ENCODE measurements at regions not wholly inside any gene's neighbourhood (a gene's known extent, or its start where the extent isn't known, plus 50 kb on each side); places are given as distances from the start of the nearest gene placed in this dataset.
A peak's percentile ranks its signal among the peaks of the same experiment; 100 is the strongest.

GRCh38 chr3:170657312-170657711, 71.4 kb upstream of the SLC7A14 start (continued):
- TF ChIP-seq NFYB (IDR thresholded peaks at IDR 0.05; ENCODE audit: extremely low read depth, insufficient read length) (no peak), SRSF3 (IDR thresholded peaks at IDR 0.05; ENCODE audit: insufficient read depth, low read length) (no peak), ZKSCAN1 (IDR thresholded peaks at IDR 0.05; ENCODE audit: low read depth, low read length) (no peak), KAT8 (IDR thresholded peaks at IDR 0.05; ENCODE audit: low read depth) (no peak), CHD4 (IDR thresholded peaks at IDR 0.05; ENCODE audit: insufficient read depth, insufficient replicate concordance, low read depth, low read length, poor library complexity, severe bottlenecking) (no peak), SP2 (IDR thresholded peaks at IDR 0.05; ENCODE audit: extremely low read depth, low read depth, low read length, poor library complexity, severe bottlenecking) (no peak)

GRCh38 chr3:170656284-170656683, 70.4 kb upstream of the SLC7A14 start:
- in situ Hi-C loops (cut with MboI), result no loop called here
- TF ChIP-seq CAMTA2 (CRISPR knock-in tag; conservative IDR thresholded peaks at IDR 0.05) (no peak), ZBTB34 (CRISPR knock-in tag; IDR thresholded peaks at IDR 0.05) (no peak), ETS2 (tag; IDR thresholded peaks at IDR 0.05; ENCODE audit: borderline replicate concordance, poor library complexity, severe bottlenecking) (no peak), TCF3 (CRISPR knock-in tag; IDR thresholded peaks at IDR 0.05) (0 out of 2 replicates have a peak, but pooled peaks have one; percentile 24), ETV1 (tag; conservative IDR thresholded peaks at IDR 0.05; ENCODE audit: low read depth) (peak; percentile 43; the same call in 1 of the 2 replicates)
- intact Hi-C loops (cut with micrococcal nuclease), result no loop called here
- FAIRE-seq, result no peak
- peaks cover 3 to 5% of the 10 kb centered on the region in 2 experiments; a peak in 3 of 5 replicates for H3K4me1 ChIP-seq (replicated peaks in 1 of 2; ENCODE audit: control insufficient read depth in 2 of 2, insufficient read depth in 2 of 2, low read length in 2 of 2)
- peak overlapping the region; percentile 63 for H2AFZ ChIP-seq (ENCODE audit: low read depth, low read length)
- H3K4me3 ChIP-seq, result no peak overlapping the region
- 16% methylated on average over 2 of the region's 2 CpGs for WGBS (ENCODE audit: insufficient coverage, low coverage, missing lambda C conversion rate)
- H3K79me2 ChIP-seq (ENCODE audit: control insufficient read depth, insufficient read depth, low read length), result no peaks in the 10 kb centered on the region
- peak; percentile 47 for ATAC-seq
- no peak for DNase-seq (ENCODE audit: extremely low read depth in 1 of 4, low spot score in 3 of 4)
- no peaks in the 10 kb centered on the region for H4K20me1 ChIP-seq (replicated peaks; ENCODE audit: control insufficient read depth, insufficient read depth, low read length)
- no peaks in the 10 kb centered on the region for H3K36me3 ChIP-seq (ENCODE audit: control insufficient read depth, insufficient read depth, low read length)
- no peaks in the 10 kb centered on the region for H3K27me3 ChIP-seq (ENCODE audit: control insufficient read depth in 2 of 2, insufficient read depth in 2 of 2, low read length in 2 of 2)
- H3K4me2 ChIP-seq (ENCODE audit: insufficient read depth, low read length), result no peak overlapping the region
- H3K27ac ChIP-seq (ENCODE audit: extremely low read depth, low read depth, low read length), result no peak overlapping the region
- no peaks in the 10 kb centered on the region for H3K9me3 ChIP-seq (replicated peaks; ENCODE audit: control insufficient read depth, insufficient read depth, low read depth, low read length)
- ChIA-PET POLR2A (interaction anchor here (0.6 kb wide), 1 partner anchor 70 kb away, joined by 3 read pairs; no protein-coding TSS in a partner anchor), CTCF (ENCODE audit: low intra/inter-chr PET ratio) (no interaction called here)
- H3K9ac ChIP-seq (ENCODE audit: insufficient read depth in 1 of 2, low read depth in 2 of 2, low read length in 2 of 2), result no peak overlapping the region
- no peaks in the 10 kb centered on the region for H3K9me1 ChIP-seq (ENCODE audit: control insufficient read depth, insufficient read depth, low read length)
- BruUV-seq (replicated peaks), result no TSS peak

Data from K562 (cell line).